HepG2 (cell line): ENCODE measurements at regions not wholly inside any gene's neighbourhood (a gene's known extent, or its start where the extent isn't known, plus 50 kb on each side); places are given as distances from the start of the nearest gene placed in this dataset.

Experiments used
- BHLHE40 ChIP-seq: IDR thresholded peaks from 2 replicates; pipeline ENCODE4 v1.6.1; 2011; ENCODE audit warnings: low read length, improper control_type of control experiment
- CERS6 ChIP-seq: sonication (generic); formaldehyde crosslinking; IDR thresholded peaks from 2 replicates; pipeline ENCODE4 v1.5.0; 2020; ENCODE audit warnings: missing genetic modification reagents
- ETV5 ChIP-seq: IDR thresholded peaks from 2 replicates; pipeline ENCODE4 v1.6.1; 2018; ENCODE audit warnings: missing biosample characterization, missing genetic modification reagents, inconsistent platforms, borderline replicate concordance
- GATAD1 ChIP-seq: IDR thresholded peaks from 2 replicates; pipeline ENCODE4 v1.6.1; 2016; ENCODE audit warnings: missing genetic modification reagents, missing compliant biosample characterization
- KLF9 ChIP-seq: IDR thresholded peaks from 2 replicates; pipeline ENCODE4 v1.6.1; 2016; ENCODE audit warnings: low read depth
- MYC ChIP-seq: sonication (generic); formaldehyde crosslinking; IDR thresholded peaks from 2 replicates; pipeline ENCODE4 v1.9.0; 2021; ENCODE audit warnings: missing genetic modification reagents, borderline replicate concordance
- NRL ChIP-seq: sonication (generic); formaldehyde crosslinking; IDR thresholded peaks from 2 replicates; pipeline ENCODE4 v1.5.0; 2020; ENCODE audit warnings: missing genetic modification reagents, mild to moderate bottlenecking, moderate library complexity, borderline replicate concordance
- PHF21A ChIP-seq: sonication (generic); formaldehyde crosslinking; IDR thresholded peaks from 2 replicates; pipeline ENCODE4 v1.5.0; 2020; ENCODE audit warnings: mild to moderate bottlenecking, missing genetic modification reagents
- RELA ChIP-seq: sonication (generic); formaldehyde crosslinking; IDR thresholded peaks from 2 replicates; pipeline ENCODE4 v1.4.0; 2020; ENCODE audit warnings: missing genetic modification reagents
- REPIN1 ChIP-seq: sonication (generic); formaldehyde crosslinking; IDR thresholded peaks from 2 replicates; pipeline ENCODE4 v1.8.0; 2022; ENCODE audit warnings: missing genetic modification reagents, low read depth, mild to moderate bottlenecking, borderline replicate concordance
- SETDB1 ChIP-seq: sonication (generic); formaldehyde crosslinking; IDR thresholded peaks from 2 replicates; pipeline ENCODE4 v1.5.1; 2020; ENCODE audit warnings: missing genetic modification reagents, mild to moderate bottlenecking, borderline replicate concordance
- SRSF1 ChIP-seq: fragments of 200-400 bp; formaldehyde crosslinking; optimal IDR thresholded peaks from 2 replicates; pipeline ENCODE3; 2017; ENCODE audit warnings: mild to moderate bottlenecking, low read depth, low read length, moderate library complexity
- TBX3 ChIP-seq: fragments of 450-650 bp; IDR thresholded peaks from 2 replicates; pipeline ENCODE4 v1.6.1; 2017; ENCODE audit warnings: antibody characterized with exemption, mild to moderate bottlenecking, inconsistent platforms, borderline replicate concordance
- ZBED4 ChIP-seq: sonication (generic); formaldehyde crosslinking; IDR thresholded peaks from 2 replicates; pipeline ENCODE4 v1.4.0; 2020; ENCODE audit warnings: missing genetic modification reagents, borderline replicate concordance
- ZMYM2 ChIP-seq: sonication (generic); formaldehyde crosslinking; IDR thresholded peaks from 2 replicates; pipeline ENCODE4 v1.8.0; 2022; ENCODE audit warnings: mild to moderate bottlenecking, missing genetic modification reagents
- ZNF12 ChIP-seq: sonication (generic); formaldehyde crosslinking; IDR thresholded peaks from 2 replicates; pipeline ENCODE4 v1.5.0; 2020; ENCODE audit warnings: missing genetic modification reagents
- ZNF329 ChIP-seq: sonication (generic); formaldehyde crosslinking; IDR thresholded peaks from 2 replicates; pipeline ENCODE4 v1.9.0; 2021; ENCODE audit warnings: low read depth, mild to moderate bottlenecking, missing genetic modification reagents
- ZNF382 ChIP-seq: sonication (generic); formaldehyde crosslinking; IDR thresholded peaks from 2 replicates; pipeline ENCODE4 v1.5.0; 2020; ENCODE audit warnings: missing genetic modification reagents, mild to moderate bottlenecking, borderline replicate concordance
- ZNF83 ChIP-seq: sonication (generic); formaldehyde crosslinking; IDR thresholded peaks from 2 replicates; pipeline ENCODE4 v1.4.0; 2020; ENCODE audit warnings: missing genetic modification reagents, mild to moderate bottlenecking, borderline replicate concordance
- TF ChIP-seq, protein P1 (sequence below): sonication (generic); formaldehyde crosslinking; IDR thresholded peaks from 2 replicates; pipeline ENCODE4 v1.4.0; 2020; ENCODE audit warnings: missing genetic modification reagents, borderline replicate concordance
- TF ChIP-seq, protein P2 (sequence below): sonication (generic); formaldehyde crosslinking; IDR thresholded peaks from 2 replicates; pipeline ENCODE4 v1.4.0; 2020; ENCODE audit warnings: missing genetic modification reagents

- TF ChIP-seq ZBED4 (CRISPR knock-in tag) = no peak
- no peak for TF ChIP-seq MYC
- no peak for TF ChIP-seq SETDB1 (CRISPR knock-in tag)
- peak; percentile 65; the same call in 1 of the 2 replicates for TF ChIP-seq PHF21A
- no peak for TF ChIP-seq RELA (CRISPR knock-in tag)
- TF ChIP-seq BHLHE40 = no peak
- TF ChIP-seq, protein P1, sequence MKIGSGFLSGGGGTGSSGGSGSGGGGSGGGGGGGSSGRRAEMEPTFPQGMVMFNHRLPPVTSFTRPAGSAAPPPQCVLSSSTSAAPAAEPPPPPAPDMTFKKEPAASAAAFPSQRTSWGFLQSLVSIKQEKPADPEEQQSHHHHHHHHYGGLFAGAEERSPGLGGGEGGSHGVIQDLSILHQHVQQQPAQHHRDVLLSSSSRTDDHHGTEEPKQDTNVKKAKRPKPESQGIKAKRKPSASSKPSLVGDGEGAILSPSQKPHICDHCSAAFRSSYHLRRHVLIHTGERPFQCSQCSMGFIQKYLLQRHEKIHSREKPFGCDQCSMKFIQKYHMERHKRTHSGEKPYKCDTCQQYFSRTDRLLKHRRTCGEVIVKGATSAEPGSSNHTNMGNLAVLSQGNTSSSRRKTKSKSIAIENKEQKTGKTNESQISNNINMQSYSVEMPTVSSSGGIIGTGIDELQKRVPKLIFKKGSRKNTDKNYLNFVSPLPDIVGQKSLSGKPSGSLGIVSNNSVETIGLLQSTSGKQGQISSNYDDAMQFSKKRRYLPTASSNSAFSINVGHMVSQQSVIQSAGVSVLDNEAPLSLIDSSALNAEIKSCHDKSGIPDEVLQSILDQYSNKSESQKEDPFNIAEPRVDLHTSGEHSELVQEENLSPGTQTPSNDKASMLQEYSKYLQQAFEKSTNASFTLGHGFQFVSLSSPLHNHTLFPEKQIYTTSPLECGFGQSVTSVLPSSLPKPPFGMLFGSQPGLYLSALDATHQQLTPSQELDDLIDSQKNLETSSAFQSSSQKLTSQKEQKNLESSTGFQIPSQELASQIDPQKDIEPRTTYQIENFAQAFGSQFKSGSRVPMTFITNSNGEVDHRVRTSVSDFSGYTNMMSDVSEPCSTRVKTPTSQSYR = no peak
- no peak for TF ChIP-seq KLF9
- no peak for TF ChIP-seq GATAD1 (CRISPR knock-in tag)
- TF ChIP-seq REPIN1 (CRISPR knock-in tag) = no peak
- TF ChIP-seq ZNF12 (CRISPR knock-in tag) = no peak
- no peak for TF ChIP-seq SRSF1
- TF ChIP-seq ETV5 (CRISPR knock-in tag) = peak; percentile 96
- TF ChIP-seq ZNF382 (CRISPR knock-in tag) = no peak
- TF ChIP-seq ZMYM2 (CRISPR knock-in tag) = peak; percentile 92
- TF ChIP-seq TBX3 = no peak
- TF ChIP-seq NRL = no peak
- no peak for TF ChIP-seq CERS6 (CRISPR knock-in tag)
- no peak for TF ChIP-seq ZNF329 (CRISPR knock-in tag)
- 0 out of 2 replicates have a peak, but pooled peaks have one; percentile 56 for TF ChIP-seq ZNF83 (CRISPR knock-in tag)
- TF ChIP-seq, protein P2, sequence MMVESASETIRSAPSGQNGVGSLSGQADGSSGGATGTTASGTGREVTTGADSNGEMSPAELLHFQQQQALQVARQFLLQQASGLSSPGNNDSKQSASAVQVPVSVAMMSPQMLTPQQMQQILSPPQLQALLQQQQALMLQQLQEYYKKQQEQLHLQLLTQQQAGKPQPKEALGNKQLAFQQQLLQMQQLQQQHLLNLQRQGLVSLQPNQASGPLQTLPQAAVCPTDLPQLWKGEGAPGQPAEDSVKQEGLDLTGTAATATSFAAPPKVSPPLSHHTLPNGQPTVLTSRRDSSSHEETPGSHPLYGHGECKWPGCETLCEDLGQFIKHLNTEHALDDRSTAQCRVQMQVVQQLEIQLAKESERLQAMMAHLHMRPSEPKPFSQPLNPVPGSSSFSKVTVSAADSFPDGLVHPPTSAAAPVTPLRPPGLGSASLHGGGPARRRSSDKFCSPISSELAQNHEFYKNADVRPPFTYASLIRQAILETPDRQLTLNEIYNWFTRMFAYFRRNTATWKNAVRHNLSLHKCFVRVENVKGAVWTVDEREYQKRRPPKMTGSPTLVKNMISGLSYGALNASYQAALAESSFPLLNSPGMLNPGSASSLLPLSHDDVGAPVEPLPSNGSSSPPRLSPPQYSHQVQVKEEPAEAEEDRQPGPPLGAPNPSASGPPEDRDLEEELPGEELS = peak; percentile 70; the same call in 1 of the 2 replicates
Measured at GRCh38 chr3:72144773-72145505, 360.0 kb upstream of the PROK2 start (continued).
